IMR-90 (cell line): ENCODE measurements at regions not wholly inside any gene's neighbourhood (a gene's known extent, or its start where the extent isn't known, plus 50 kb on each side); places are given as distances from the start of the nearest gene placed in this dataset.

Source experiments
- ATAC-seq: fragments of 200-7000 bp; cut with Tn5 transposase; 2 replicates; pipeline ENCODE4 v1.9.1; 2020; ENCODE audit warnings: low read depth, mild to moderate bottlenecking, moderate library complexity
- BruUV-seq: library from RNA; stranded (reverse); fragments of 400-500 nt; replicated peaks from 2 replicates; lab custom pipeline; 2021; lab: Mats Ljungman, UMichigan
- CTCF ChIA-PET: fragments of 300-600 bp; formaldehyde crosslinking; extraction: SDS; loops from one replicate; lab custom pipeline; 2021; ENCODE audit warnings: antibody characterized with exemption; lab: Yijun Ruan, JAX
- POLR2A ChIA-PET: fragments of 300-600 bp; sonication (Branson Sonifier 250); formaldehyde crosslinking; loops from one replicate; lab custom pipeline; 2022; ENCODE audit warnings: antibody characterized with exemption; ENCODE audit not compliant: unreplicated experiment; lab: Charles Lee
- DNase-seq: peaks from one replicate; pipeline ENCODE4 v3.0.0; 2013
- H2AFZ ChIP-seq: replicated peaks from 2 replicates; pipeline ENCODE3; 2013; ENCODE audit warnings: low read length, mild to moderate bottlenecking; ENCODE audit not compliant: poor library complexity
- H2AK5ac ChIP-seq: 2 replicates; pipeline ENCODE4 v1.6.1; 2013; ENCODE audit warnings: low read depth, low read length, inconsistent platforms
- H2AK9ac ChIP-seq: replicated peaks from 2 replicates; pipeline ENCODE3; 2013; ENCODE audit warnings: mild to moderate bottlenecking, low read depth, low read length, moderate library complexity; ENCODE audit not compliant: poor library complexity
- H2BK120ac ChIP-seq: 2 replicates; pipeline ENCODE4 v1.6.1; 2013; ENCODE audit warnings: low read depth, low read length, inconsistent platforms
- H2BK15ac ChIP-seq: 3 replicates; pipeline ENCODE4 v1.6.1; 2013; ENCODE audit warnings: low read depth, low read length, inconsistent platforms
- H2BK20ac ChIP-seq: 2 replicates; pipeline ENCODE4 v1.6.1; 2013; ENCODE audit warnings: low read depth, mild to moderate bottlenecking, inconsistent platforms, low read length, moderate library complexity
- H2BK5ac ChIP-seq: 2 replicates; pipeline ENCODE4 v1.6.1; 2013; ENCODE audit warnings: mild to moderate bottlenecking, low read depth, low read length, inconsistent platforms; ENCODE audit not compliant: poor library complexity, severe bottlenecking
- H3K14ac ChIP-seq: replicated peaks from 2 replicates; pipeline ENCODE4 v1.6.1; 2013; ENCODE audit warnings: low read depth, low read length, inconsistent platforms
- H3K18ac ChIP-seq: 2 replicates; pipeline ENCODE4 v1.6.1; 2013; ENCODE audit warnings: low read depth, low read length, control low read depth
- H3K23ac ChIP-seq: 2 replicates; pipeline ENCODE4 v1.6.1; 2013; ENCODE audit warnings: low read depth, low read length, inconsistent platforms
- H3K27ac ChIP-seq: 2 replicates; pipeline ENCODE4 v1.5.1; 2013; ENCODE audit warnings: mild to moderate bottlenecking, control low read depth, low read length; ENCODE audit not compliant: insufficient read depth
- H3K27me3 ChIP-seq: 2 replicates; pipeline ENCODE4 v1.6.1; 2013; ENCODE audit warnings: low read length; ENCODE audit not compliant: control insufficient read depth, insufficient read depth
- H3K36me3 ChIP-seq: 2 replicates; pipeline ENCODE4 v1.6.1; 2013; ENCODE audit warnings: low read length, mixed read lengths; ENCODE audit not compliant: control insufficient read depth, insufficient read depth
- H3K4ac ChIP-seq: 2 replicates; pipeline ENCODE4 v1.6.1; 2013; ENCODE audit warnings: low read depth, low read length, inconsistent platforms
- H3K4me1 ChIP-seq: 2 replicates; pipeline ENCODE4 v1.6.1; 2013; ENCODE audit warnings: low read length, mixed read lengths; ENCODE audit not compliant: control insufficient read depth, insufficient read depth
- H3K4me2 ChIP-seq: 2 replicates; pipeline ENCODE4 v1.6.1; 2013; ENCODE audit warnings: low read depth, mild to moderate bottlenecking, control low read depth, low read length, moderate library complexity
- H3K4me3 ChIP-seq: 2 replicates; pipeline ENCODE4 v1.5.1; 2013; ENCODE audit warnings: low read depth, mild to moderate bottlenecking, control low read depth, low read length, moderate library complexity; ENCODE audit not compliant: insufficient read depth
- H3K56ac ChIP-seq: 2 replicates; pipeline ENCODE4 v1.6.1; 2013; ENCODE audit warnings: low read length, inconsistent platforms; ENCODE audit not compliant: insufficient read depth; ENCODE audit errors: extremely low read depth
- H3K79me1 ChIP-seq, 2 experiments: 2 replicates each; pipeline ENCODE4 v1.6.1; 2013; ENCODE audit warnings: low read length in 2 of 2, inconsistent platforms in 1 of 2, low read depth in 1 of 2
- H3K9ac ChIP-seq: 2 replicates; pipeline ENCODE4 v1.6.1; 2013; ENCODE audit warnings: low read depth, low read length, control low read depth
- H3K9me1 ChIP-seq: 2 replicates; pipeline ENCODE4 v1.6.1; 2013; ENCODE audit warnings: low read length, inconsistent platforms; ENCODE audit not compliant: insufficient read depth
- H3K9me3 ChIP-seq: 2 replicates; pipeline ENCODE4 v1.6.1; 2013; ENCODE audit warnings: low read length; ENCODE audit not compliant: control insufficient read depth, insufficient read depth
- H4K20me1 ChIP-seq: 2 replicates; pipeline ENCODE4 v1.6.1; 2013; ENCODE audit warnings: low read length, inconsistent platforms; ENCODE audit not compliant: insufficient read depth
- H4K5ac ChIP-seq: 2 replicates; pipeline ENCODE4 v1.6.1; 2013; ENCODE audit warnings: mild to moderate bottlenecking, low read depth, low read length, control low read depth
- H4K8ac ChIP-seq, 2 experiments: 2 replicates each; pipeline ENCODE4 v1.6.1; 2013; ENCODE audit warnings: low read depth in 2 of 2, low read length in 2 of 2, control low read depth in 1 of 2, inconsistent platforms in 1 of 2
- H4K91ac ChIP-seq: 2 replicates; pipeline ENCODE4 v1.6.1; 2013; ENCODE audit warnings: low read depth, low read length, inconsistent platforms; ENCODE audit not compliant: insufficient read depth
- BHLHE40 ChIP-seq: fragments of 150-350 bp; IDR thresholded peaks from 2 replicates; pipeline ENCODE4 v1.6.1; 2016; ENCODE audit warnings: mild to moderate bottlenecking, low read depth, low read length
- CEBPB ChIP-seq: IDR thresholded peaks from 2 replicates; pipeline ENCODE4 v1.6.1; 2012; ENCODE audit warnings: low read depth, low read length, improper control_type of control experiment
- CHD1 ChIP-seq: IDR thresholded peaks from 2 replicates; pipeline ENCODE4 v1.6.1; 2012; ENCODE audit warnings: low read depth, low read length, improper control_type of control experiment
- CTCF ChIP-seq: conservative IDR thresholded peaks from 2 replicates; pipeline ENCODE4 v1.5.1; 2012; ENCODE audit warnings: mild to moderate bottlenecking, low read depth, low read length, improper control_type of control experiment
- FOS ChIP-seq: fragments of 150-350 bp; IDR thresholded peaks from 2 replicates; pipeline ENCODE4 v1.6.1; 2016; ENCODE audit warnings: low read depth, low read length
- MAFK ChIP-seq: IDR thresholded peaks from 2 replicates; pipeline ENCODE4 v1.6.1; 2012; ENCODE audit warnings: low read depth, low read length, improper control_type of control experiment
- MAZ ChIP-seq: IDR thresholded peaks from 2 replicates; pipeline ENCODE4 v1.6.1; 2012; ENCODE audit warnings: low read depth, mild to moderate bottlenecking, low read length, improper control_type of control experiment, moderate library complexity, borderline replicate concordance
- MXI1 ChIP-seq: IDR thresholded peaks from 2 replicates; pipeline ENCODE4 v1.6.1; 2012; ENCODE audit warnings: low read depth, mild to moderate bottlenecking, low read length, moderate library complexity, borderline replicate concordance
- NFE2L2 ChIP-seq: fragments of 150-350 bp; IDR thresholded peaks from 2 replicates; pipeline ENCODE4 v1.6.1; 2016; ENCODE audit warnings: low read depth, mild to moderate bottlenecking, low read length
- POLR2A ChIP-seq: IDR thresholded peaks from 2 replicates; pipeline ENCODE4 v1.6.1; 2012; ENCODE audit warnings: mild to moderate bottlenecking, low read depth, low read length
- RAD21 ChIP-seq: IDR thresholded peaks from 2 replicates; pipeline ENCODE4 v1.6.1; 2012; ENCODE audit warnings: low read length, improper control_type of control experiment
- RCOR1 ChIP-seq: IDR thresholded peaks from 2 replicates; pipeline ENCODE4 v1.6.1; 2012; ENCODE audit warnings: mild to moderate bottlenecking, low read length, improper control_type of control experiment; ENCODE audit not compliant: insufficient replicate concordance
- RFX5 ChIP-seq: IDR thresholded peaks from 2 replicates; pipeline ENCODE4 v1.8.0; 2012; ENCODE audit warnings: low read depth, mild to moderate bottlenecking, low read length, moderate library complexity
- SMC3 ChIP-seq: fragments of 150-350 bp; IDR thresholded peaks from 2 replicates; pipeline ENCODE4 v1.6.1; 2016; ENCODE audit warnings: low read depth, mild to moderate bottlenecking, antibody characterized with exemption, low read length, moderate library complexity
- USF2 ChIP-seq: fragments of 150-350 bp; IDR thresholded peaks from 2 replicates; pipeline ENCODE4 v1.6.1; 2017; ENCODE audit warnings: mild to moderate bottlenecking, antibody characterized with exemption, low read length, low read depth
- WGBS, 2 experiments: methylation state at CpG; one replicate each; pipeline versions ENCODE4 v1.1.5 to v1.1.7; 2013; ENCODE audit warnings: missing lambda C conversion rate in 2 of 2; ENCODE audit not compliant: insufficient read length in 1 of 2; ENCODE audit errors: extremely low coverage in 2 of 2; 5-methylcytosine and 5-hydroxymethylcytosine counted together
- dilution Hi-C: fragments of 300-500 bp; cut with HindIII; formaldehyde crosslinking; loops from one replicate; pipeline ENCODE4 v1.14.3; 2018; ENCODE audit warnings: low sequenced_read_pairs; ENCODE audit not compliant: unreplicated experiment
- in situ Hi-C: fragments of 300-500 bp; cut with MboI; formaldehyde crosslinking; loops from 3 replicates; pipeline ENCODE4 v1.14.3; 2019; ENCODE audit warnings: low sequenced_read_pairs, inconsistent platforms, mixed read lengths
- intact Hi-C: fragments of 100-400 bp; cut with micrococcal nuclease; formaldehyde crosslinking; loops from 2 replicates; pipeline ENCODE4 v1.10.0; 2022
- TF ChIP-seq, protein P1 (sequence below): fragments of 150-350 bp; IDR thresholded peaks from 2 replicates; pipeline ENCODE4 v1.6.1; 2016; ENCODE audit warnings: low read depth, mild to moderate bottlenecking, low read length, moderate library complexity, borderline replicate concordance

- no peaks in the 10 kb centered on the region for H3K36me3 ChIP-seq
- no peaks in the 10 kb centered on the region for H3K9me1 ChIP-seq
- ChIA-PET POLR2A (no interaction called here), CTCF (no interaction called here)
- no peak overlapping the region for H2BK20ac ChIP-seq
- H3K14ac ChIP-seq, result no peak overlapping the region
- no peaks in the 10 kb centered on the region for H3K27me3 ChIP-seq
- ATAC-seq (no peak), DNase-seq (no peak)
- H2BK15ac ChIP-seq, result no peak overlapping the region
- no peak overlapping the region for H2BK5ac ChIP-seq
- no peak overlapping the region for H3K4ac ChIP-seq
- intact Hi-C loops (no loop called here), dilution Hi-C loops (no loop called here), in situ Hi-C loops (no loop called here)
- no peaks in the 10 kb centered on the region for H4K20me1 ChIP-seq
- TF ChIP-seq CEBPB (no peak), MAFK (no peak), RCOR1 (no peak), MXI1 (no peak), NFE2L2 (no peak), CTCF (no peak), POLR2A (no peak), CHD1 (no peak), RAD21 (no peak), SMC3 (no peak), BHLHE40 (no peak), RFX5 (no peak), MAZ (no peak), USF2 (no peak), FOS (no peak)
- TF ChIP-seq, protein P1, sequence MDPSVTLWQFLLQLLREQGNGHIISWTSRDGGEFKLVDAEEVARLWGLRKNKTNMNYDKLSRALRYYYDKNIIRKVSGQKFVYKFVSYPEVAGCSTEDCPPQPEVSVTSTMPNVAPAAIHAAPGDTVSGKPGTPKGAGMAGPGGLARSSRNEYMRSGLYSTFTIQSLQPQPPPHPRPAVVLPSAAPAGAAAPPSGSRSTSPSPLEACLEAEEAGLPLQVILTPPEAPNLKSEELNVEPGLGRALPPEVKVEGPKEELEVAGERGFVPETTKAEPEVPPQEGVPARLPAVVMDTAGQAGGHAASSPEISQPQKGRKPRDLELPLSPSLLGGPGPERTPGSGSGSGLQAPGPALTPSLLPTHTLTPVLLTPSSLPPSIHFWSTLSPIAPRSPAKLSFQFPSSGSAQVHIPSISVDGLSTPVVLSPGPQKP, result no peak
- no peak overlapping the region for H3K4me2 ChIP-seq
- no peak overlapping the region for H2BK120ac ChIP-seq
- no peaks in the 10 kb centered on the region for H3K79me1 ChIP-seq
- H3K4me1 ChIP-seq, result no peaks in the 10 kb centered on the region
- H3K23ac ChIP-seq, result no peak overlapping the region
- no peak overlapping the region for H3K4me3 ChIP-seq
- H3K56ac ChIP-seq, result no peak overlapping the region
- H3K9me3 ChIP-seq, result no peaks in the 10 kb centered on the region
- BruUV-seq, result no TSS peak
- H4K8ac ChIP-seq, result no peak overlapping the region
- no peak overlapping the region for H4K5ac ChIP-seq
- H2AK5ac ChIP-seq, result no peak overlapping the region
- H4K91ac ChIP-seq, result no peak overlapping the region
- no peak overlapping the region for H3K27ac ChIP-seq
- no peak overlapping the region for H2AK9ac ChIP-seq
- no peak overlapping the region for H2AFZ ChIP-seq
- no CpG with 5 or more reads among the region's 7 CpGs for WGBS, 2 experiments
- no peak overlapping the region for H3K9ac ChIP-seq
- no peak overlapping the region for H3K18ac ChIP-seq
Measured at GRCh38 chr6:90703336-90703735, 116.5 kb upstream of the MAP3K7 start.
